Globus pallidus (tissue), 1 donor: ENCODE measurements at regions not wholly inside any gene's neighbourhood (a gene's known extent, or its start where the extent isn't known, plus 50 kb on each side); places are given as distances from the start of the nearest gene placed in this dataset.

Source experiments
- DNase-seq: peaks from one replicate; pipeline ENCODE4 v3.0.0-alpha.2; 2015; ENCODE audit warnings: low spot score

- no peak for DNase-seq
These were observed 130.6 kb downstream of the SMAD6 start for GRCh38 chr15:66832664-66833063.

DNA sequence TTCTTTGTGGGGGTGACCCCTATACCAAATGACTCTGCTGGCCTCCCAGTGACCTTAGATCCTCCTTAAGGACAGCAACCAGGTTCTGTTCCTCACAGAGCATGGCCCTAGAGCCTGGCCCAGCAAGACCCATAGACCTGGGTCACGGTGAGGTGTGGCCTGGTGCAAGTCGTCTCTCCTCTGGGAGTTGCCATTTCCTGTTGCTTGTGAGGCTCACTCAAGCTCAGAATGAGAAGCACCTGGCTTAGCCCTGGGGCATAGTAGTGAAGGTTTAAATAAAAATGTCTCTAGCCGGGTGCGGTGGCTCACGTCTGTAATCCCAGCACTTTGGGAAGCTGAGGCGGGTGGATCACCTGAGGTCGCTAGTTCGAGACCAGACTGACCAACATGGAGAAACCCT lies 131.3 kb downstream of the SMAD6 start:
- no peak for DNase-seq

DNA sequence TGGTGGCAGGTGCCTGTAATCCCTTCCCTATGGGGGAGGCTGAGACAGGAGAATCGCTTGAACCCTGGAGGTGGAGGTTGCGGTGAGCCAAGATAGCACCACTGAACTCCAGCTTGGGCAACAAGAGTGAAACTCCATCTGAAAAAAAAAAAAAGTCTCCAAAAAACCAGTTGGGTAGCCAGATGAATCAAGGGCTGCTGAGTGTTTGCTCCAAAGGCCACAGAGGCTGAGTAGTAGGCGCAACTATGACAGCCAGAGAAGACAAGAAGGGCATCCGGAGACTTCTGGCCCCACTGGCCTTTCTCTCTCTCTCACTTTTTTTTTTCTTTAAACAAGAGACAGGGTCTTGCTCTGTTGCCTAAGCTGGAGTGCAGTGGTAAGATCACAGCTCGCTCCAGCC lies 131.8 kb downstream of the SMAD6 start:
- DNase-seq, result no peak

DNA sequence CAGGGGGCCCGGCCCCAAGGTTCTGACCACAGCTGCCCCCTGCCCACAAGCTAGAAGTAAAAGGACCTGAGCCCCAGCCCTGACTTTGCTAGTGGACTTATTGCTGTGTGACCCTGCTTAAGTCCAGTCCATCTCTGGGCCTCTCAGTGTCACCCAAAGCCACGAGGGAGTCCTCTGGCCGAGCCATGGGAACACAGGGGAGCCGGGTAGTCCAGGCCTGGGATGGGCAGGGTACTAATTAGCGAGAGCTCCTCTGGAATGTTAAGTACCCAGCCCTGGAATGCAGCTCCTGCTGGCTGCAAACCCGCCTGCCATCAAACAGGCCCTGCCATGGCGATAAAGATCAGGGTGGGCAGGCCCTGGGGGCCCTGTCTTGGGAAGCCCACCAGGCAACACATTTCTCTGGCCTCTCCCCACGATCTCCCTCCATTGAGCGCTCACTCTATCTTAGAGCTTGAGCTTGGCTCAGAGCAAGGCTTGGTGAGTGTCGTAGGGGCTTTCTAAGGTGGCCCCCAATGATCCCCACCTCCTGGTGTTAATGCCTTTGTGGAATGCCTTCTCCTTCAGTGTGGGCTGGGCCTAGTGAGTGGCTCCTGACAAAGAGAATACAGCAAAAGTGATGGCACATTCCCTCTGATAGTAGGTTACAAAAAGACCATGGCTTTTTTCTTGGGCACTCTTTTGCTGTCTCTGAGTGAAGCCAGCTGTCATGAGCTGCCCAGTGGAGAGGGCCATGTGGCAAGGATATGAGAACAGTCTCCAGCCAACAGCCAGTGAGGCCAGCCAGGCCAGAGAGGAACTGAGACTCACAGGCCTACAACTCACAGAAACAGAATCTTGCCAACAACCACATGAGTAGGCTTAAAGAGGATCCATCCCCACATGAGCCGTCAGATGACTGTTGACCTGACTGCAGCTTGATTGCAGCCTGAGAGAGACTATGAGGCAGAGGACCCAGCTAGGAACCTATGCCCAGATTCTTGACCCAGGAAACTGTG lies 133.1 kb downstream of the SMAD6 start:
- DNase-seq, result peak; percentile 22

DNA sequence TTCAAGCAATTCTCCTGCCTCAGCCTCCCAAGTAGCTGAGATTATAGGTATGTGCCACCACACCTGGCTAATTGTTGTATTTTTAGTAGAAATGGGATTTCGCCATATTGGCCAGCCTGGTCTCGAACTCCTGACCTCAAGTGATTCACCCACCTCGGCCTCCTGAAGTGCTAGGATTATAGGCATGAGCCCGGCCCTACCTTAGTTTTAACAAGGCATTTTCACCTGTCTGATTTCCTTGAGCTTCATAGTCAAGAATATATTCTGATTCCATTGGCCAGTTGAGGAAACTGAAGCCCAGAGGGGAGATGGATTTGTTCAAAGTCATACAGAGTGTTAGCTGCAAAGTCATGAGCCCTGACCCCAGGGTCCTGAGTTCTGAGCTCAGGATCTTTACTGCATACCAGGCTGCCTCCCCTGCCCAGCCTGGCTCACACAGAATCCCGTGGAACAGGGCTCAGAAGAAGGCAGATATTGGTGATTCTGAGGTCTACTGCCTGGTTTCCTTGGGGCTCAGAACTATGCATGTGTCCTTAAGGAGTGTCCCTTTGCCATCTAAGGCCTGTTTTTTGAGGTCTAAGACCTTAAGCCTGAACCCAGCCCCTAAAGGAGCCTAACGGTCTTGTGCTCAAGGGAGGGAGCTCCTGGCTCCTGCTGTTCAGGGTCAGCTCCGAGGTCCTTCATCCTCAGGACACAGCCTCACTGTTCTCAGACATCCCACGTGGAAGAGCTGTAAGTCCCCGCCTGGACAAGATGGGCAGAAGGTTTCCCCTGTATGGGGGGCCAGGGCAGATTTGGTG lies 134.4 kb downstream of the SMAD6 start:
- no peak for DNase-seq

DNA sequence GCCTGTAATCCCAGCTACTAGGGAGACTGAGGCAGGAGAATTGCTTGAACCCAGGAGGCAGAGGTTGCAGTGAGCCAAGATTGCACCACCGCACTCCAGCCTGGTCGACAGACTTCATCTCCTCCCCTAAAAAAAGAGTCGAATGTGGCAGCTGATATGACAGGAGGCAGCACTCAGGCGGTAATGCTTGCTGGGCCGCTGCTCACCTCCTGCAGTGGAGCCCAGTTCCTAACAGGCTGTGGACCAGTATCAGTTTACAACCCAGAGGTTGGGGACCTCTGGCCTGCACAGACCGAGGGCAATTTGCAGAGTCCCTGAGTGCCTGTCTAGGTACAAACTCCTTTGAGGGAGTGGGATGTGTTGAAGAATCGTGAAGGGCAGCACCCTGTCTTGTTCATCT lies 136.2 kb downstream of the SMAD6 start:
- no peak for DNase-seq

- DNase-seq, result no peak
These were observed 136.7 kb downstream of the SMAD6 start for GRCh38 chr15:66838671-66839239.

GRCh38 chr15:66839506-66840112 lies 137.6 kb downstream of the SMAD6 start:
- DNase-seq, result no peak

GRCh38 chr15:66840615-66841390 lies 138.8 kb downstream of the SMAD6 start:
- DNase-seq, result no peak

DNA sequence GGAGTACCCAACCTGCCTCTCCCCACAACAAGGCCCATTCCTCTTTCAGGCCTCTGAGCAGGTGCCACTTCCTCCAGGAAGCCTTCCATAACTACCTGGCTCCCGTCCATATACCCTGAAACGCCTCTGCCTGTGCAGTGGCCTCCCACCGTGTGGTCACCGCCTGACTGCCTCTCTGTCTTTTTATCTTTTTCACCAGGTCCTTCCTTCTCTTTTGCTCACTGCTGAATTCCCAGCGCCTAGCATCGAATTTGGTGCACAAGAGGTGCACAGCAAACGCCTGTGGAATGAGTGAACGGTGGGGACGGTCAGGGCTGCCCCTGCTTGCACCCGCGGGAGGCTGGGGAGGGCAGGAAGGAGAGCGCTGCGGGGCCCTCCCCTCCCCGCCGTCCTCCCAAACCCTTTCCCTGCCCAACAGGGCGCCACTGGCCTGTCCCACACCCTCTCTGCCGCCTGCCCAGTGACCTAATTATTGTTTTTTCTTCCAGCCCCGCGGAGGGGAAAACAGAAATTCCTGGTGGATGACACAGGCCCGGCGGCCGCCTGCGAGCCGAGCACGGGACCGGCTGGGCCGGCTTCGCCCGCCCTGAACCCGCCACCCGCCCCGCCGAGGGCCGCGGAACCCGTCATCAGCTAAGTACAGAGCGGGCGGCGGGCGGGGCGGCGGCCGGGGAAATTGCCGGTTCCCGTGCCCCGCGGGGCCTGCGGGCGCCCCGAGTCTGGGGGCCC lies 140.1 kb downstream of the SMAD6 start:
- no peak for DNase-seq

DNA sequence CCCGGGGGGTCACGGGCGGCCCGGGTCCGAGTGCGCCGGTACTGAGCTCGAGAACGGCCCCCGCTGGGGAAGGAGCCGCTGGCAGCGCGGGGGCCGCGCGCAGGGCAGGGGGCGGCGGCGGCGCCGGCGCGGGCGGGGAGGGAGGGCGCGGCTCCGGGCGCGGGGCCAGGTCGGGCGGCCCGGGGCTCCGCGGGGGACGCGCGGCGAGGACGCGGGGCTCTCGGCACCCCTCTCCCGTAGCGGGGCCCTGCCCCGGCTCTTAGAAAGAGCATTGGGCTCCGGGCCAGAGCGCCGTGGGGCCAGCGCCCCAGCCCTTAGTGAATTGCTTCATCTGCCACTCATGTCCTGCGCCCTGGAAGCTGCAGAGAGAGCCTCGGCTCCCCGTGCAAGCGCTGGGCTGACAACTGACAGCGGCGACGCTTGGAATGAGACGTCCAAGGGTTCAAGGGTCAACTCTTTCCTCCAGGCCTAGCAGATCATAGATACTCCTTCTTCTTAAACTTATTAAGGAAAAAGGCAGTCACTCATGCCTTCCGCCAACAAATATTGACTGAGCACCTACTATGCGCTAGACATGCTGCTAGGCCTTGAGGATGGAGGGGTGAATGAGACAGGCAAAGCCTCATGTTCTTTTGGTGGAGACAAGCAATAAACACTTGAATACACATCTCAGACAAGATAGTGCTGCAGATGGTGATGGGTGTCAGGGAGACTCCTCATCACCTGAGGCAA lies 140.8 kb downstream of the SMAD6 start:
- DNase-seq, result no peak

DNA sequence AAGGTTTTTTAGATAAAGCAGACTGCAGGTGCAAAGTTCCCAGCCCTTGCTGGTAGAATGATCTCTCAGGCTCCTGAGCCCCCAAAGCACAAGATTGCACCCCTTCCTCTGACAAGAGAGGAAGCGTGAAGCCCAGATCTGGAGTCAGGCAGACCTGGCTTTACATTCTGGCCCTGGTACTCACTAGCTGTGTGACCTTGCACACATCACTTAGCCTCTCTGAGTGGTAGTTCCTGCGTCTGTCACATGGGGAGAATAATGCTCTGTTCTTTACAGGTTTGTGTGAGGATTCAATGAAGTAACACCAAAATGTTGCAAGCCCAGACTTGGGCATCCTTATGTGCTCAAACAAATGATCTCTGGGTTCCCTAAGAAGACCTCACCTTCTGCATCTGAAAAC lies 141.5 kb downstream of the SMAD6 start:
- DNase-seq, result no peak

GRCh38 chr15:66844041-66844746 lies 142.2 kb downstream of the SMAD6 start:
- no peak for DNase-seq

DNA sequence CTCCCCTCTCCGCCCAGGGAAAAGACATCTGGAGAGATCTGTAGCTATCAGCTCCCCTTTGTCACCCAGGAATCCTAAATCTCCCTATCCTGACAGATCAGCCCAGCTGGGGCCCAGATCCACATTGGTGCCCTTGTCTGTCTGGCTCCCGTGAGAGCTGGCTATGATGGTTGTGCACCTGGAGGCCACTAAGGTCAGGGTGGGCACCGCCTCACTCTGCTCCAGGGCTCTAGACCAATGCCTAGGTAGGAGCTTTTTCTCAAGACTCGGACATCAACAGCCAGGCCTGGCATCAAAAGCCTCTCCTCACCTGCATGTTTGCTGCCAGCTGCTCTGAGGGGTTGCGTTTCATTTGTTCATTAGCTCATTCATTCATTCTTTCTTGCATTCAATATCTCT lies 142.7 kb downstream of the SMAD6 start:
- DNase-seq, result no peak

GRCh38 chr15:66845266-66845785 lies 143.3 kb downstream of the SMAD6 start:
- no peak for DNase-seq

DNA sequence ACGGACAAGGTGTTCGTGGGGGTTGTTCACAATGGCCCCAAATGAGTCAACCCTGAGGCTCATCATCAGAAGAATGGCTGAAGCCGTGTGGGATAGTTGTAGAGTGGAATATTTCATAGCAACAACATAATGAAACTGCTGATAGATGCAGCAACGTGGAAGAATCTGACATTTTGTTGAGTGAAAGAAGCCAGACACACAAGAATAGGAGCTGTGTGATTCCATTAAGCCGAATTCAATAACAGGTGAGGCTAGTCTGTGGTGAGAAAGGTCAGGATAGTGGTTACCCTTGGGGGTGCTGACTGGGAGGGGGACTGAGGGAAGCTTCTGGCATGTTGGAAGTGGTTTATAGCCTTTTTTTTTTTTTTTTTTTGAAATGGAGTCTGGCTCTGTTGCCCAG lies 144.0 kb downstream of the SMAD6 start:
- DNase-seq, result no peak

DNA sequence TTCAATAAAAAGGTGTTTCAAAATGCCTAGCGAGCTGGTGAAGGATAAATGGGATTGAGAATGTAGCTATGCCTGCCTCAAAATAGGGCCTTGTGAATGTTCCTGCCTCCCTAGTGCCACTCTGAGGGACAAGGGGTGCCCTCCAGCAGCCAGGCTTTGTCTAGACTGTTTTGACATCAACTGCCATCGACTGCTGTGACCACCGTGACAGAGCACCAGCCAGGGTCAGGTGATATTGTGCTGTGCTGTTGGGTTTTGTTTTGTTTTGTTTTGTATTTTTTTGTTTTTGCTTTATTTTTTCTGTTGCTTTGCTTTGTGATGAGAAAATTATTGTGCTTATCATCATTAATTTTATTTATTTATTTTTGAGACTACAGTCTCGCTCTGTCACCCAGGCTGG lies 144.8 kb downstream of the SMAD6 start:
- DNase-seq, result no peak

DNA sequence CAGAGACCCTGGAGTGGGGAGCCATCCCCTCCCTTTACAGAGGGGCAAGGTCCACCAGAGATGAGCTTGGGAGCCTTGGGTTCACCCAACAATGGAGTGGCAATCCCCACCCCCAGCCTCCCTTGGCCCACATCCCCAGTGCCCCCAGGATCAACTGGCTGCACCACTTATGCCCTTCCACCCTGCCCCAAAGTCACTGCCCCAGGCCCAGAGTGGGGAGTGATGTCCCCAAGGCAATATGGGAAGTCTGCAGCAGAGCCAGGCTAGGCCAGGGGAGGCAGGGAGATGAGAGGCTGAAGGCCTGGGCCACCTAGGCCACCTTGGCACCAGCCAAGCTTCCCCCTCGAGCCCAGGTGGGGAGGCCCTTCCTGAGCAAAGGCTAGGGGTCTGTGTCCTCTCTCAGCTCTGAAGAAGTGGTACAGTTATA lies 145.5 kb downstream of the SMAD6 start:
- DNase-seq, result no peak

DNA sequence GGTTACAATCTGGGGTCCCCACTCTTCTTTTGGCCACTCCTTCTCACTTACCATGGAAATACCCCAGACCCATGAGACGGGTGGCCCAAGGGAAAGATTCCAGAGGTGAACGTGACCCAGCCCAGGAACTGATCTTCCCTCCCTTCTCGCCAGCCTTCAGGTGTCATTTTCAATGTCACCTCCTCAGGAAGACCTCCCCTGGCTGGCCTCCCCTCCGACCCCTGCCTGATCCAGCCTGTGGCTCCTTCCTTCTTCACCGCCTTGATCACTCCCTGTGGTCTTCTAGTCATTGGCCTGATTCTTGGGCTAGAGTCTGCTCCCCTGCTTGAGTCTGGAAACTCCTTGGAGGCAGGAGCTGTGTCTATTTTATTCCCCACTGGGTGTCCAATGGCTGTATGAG lies 146.1 kb downstream of the SMAD6 start:
- DNase-seq, result no peak
